ENCODE measurements at regions not wholly inside any gene's neighbourhood (a gene's known extent, or its start where the extent isn't known, plus 50 kb on each side); places are given as distances from the start of the nearest gene placed in this dataset.

DNA sequence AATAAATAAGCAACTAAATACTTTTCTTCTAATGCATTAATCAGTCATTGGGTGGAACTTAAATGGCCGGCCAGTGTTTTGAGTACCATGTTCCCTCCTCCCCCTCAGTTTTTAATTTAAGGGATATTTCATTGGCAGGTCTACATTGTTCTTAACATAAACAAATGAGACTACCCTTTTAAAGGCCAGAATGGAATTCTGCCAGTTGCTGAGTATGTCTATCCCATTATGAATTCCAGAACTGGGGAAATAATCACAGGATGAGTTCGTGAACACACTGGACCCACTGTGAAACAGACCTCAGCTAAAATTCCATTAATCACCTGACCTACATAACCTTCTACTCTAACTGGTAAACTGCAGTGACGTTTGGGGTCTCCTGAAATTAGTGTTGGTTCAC lies 305.5 kb upstream of the PKN2 start:
- TF ChIP-seq, protein P1, sequence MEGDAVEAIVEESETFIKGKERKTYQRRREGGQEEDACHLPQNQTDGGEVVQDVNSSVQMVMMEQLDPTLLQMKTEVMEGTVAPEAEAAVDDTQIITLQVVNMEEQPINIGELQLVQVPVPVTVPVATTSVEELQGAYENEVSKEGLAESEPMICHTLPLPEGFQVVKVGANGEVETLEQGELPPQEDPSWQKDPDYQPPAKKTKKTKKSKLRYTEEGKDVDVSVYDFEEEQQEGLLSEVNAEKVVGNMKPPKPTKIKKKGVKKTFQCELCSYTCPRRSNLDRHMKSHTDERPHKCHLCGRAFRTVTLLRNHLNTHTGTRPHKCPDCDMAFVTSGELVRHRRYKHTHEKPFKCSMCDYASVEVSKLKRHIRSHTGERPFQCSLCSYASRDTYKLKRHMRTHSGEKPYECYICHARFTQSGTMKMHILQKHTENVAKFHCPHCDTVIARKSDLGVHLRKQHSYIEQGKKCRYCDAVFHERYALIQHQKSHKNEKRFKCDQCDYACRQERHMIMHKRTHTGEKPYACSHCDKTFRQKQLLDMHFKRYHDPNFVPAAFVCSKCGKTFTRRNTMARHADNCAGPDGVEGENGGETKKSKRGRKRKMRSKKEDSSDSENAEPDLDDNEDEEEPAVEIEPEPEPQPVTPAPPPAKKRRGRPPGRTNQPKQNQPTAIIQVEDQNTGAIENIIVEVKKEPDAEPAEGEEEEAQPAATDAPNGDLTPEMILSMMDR (IDR thresholded peaks at IDR 0.05), result no peak
- no peak for TF ChIP-seq POLR2A (IDR thresholded peaks at IDR 0.05)

Measured in suprapubic skin (tissue), 3 donors.